Lower lobe of right lung (tissue), 2 donors: ENCODE measurements at regions not wholly inside any gene's neighbourhood (a gene's known extent, or its start where the extent isn't known, plus 50 kb on each side); places are given as distances from the start of the nearest gene placed in this dataset.

Experiments used
- ATAC-seq, 2 donors: fragments of 200-7000 bp; cut with Tn5 transposase; one replicate each; pipeline ENCODE4 v1.9.1; 2020 to 2022; ENCODE audit warnings: mild to moderate bottlenecking in 2 of 2, moderate library complexity in 2 of 2
- DNase-seq: peaks from one replicate; pipeline ENCODE4 v3.0.0-alpha.2; 2020
- H3K27ac ChIP-seq: fragments of 200-600 bp; one replicate; pipeline ENCODE4 v1.8.0; 2022
- H3K27me3 ChIP-seq: fragments of 200-600 bp; one replicate; pipeline ENCODE4 v1.8.0; 2022; ENCODE audit warnings: low read depth
- H3K36me3 ChIP-seq: fragments of 200-600 bp; one replicate; pipeline ENCODE4 v1.8.0; 2022; ENCODE audit warnings: mild to moderate bottlenecking
- H3K4me1 ChIP-seq: fragments of 200-600 bp; one replicate; pipeline ENCODE4 v1.8.0; 2022
- H3K4me3 ChIP-seq: fragments of 200-600 bp; one replicate; pipeline ENCODE4 v1.8.0; 2022; ENCODE audit warnings: mild to moderate bottlenecking
- H3K9me3 ChIP-seq: fragments of 200-600 bp; one replicate; pipeline ENCODE4 v1.8.0; 2022
- CTCF ChIP-seq: fragments of 200-600 bp; IDR thresholded peaks from one replicate; pipeline ENCODE4 v1.8.0; 2022; ENCODE audit warnings: antibody characterized with exemption, mild to moderate bottlenecking
- intact Hi-C: fragments of 100-400 bp; cut with DNase I; formaldehyde crosslinking; loops from one replicate; pipeline ENCODE4 v1.11.0; 2022
- donor health status: DM: no; HTN: yes; CAD: no; lungs with severe emphysema.

GRCh38 chr10:61073391-61073790 is 129.4 kb upstream of the RHOBTB1 start:
- no peak overlapping the region for H3K4me3 ChIP-seq
- H3K27me3 ChIP-seq = no peaks in the 10 kb centered on the region
- TF ChIP-seq CTCF = no peak
- DNase-seq (no peak), ATAC-seq (no peak)
- H3K4me1 ChIP-seq = no peaks in the 10 kb centered on the region
- no peaks in the 10 kb centered on the region for H3K9me3 ChIP-seq
- no peak overlapping the region for H3K27ac ChIP-seq
- H3K36me3 ChIP-seq = no peaks in the 10 kb centered on the region
- intact Hi-C loops = no loop called here

GRCh38 chr10:61071580-61071979 is 127.6 kb upstream of the RHOBTB1 start:
- no peak for ATAC-seq
- intact Hi-C loops = no loop called here
- H3K36me3 ChIP-seq = no peaks in the 10 kb centered on the region
- no peak overlapping the region for H3K27ac ChIP-seq
- TF ChIP-seq CTCF = no peak
- no peaks in the 10 kb centered on the region for H3K9me3 ChIP-seq
- H3K27me3 ChIP-seq = no peaks in the 10 kb centered on the region
- H3K4me1 ChIP-seq = no peaks in the 10 kb centered on the region
- no peak for DNase-seq
- no peak overlapping the region for H3K4me3 ChIP-seq

GRCh38 chr10:61068471-61068870 is 124.5 kb upstream of the RHOBTB1 start:
- Histone ChIP-seq H3K27me3 (no peaks in the 10 kb centered on the region), H3K27ac (no peak overlapping the region), H3K4me3 (no peak overlapping the region), H3K9me3 (no peaks in the 10 kb centered on the region), H3K36me3 (no peaks in the 10 kb centered on the region), H3K4me1 (no peaks in the 10 kb centered on the region)
- TF ChIP-seq CTCF = no peak
- intact Hi-C loops = no loop called here
- no peak for ATAC-seq
- no peak for DNase-seq

- ATAC-seq = no peak
- H3K4me1 ChIP-seq = no peaks in the 10 kb centered on the region
Observed at GRCh38 chr10:61067671-61068336, 123.8 kb upstream of the RHOBTB1 start.

GRCh38 chr10:61066661-61067344 is 122.8 kb upstream of the RHOBTB1 start:
- H3K27ac ChIP-seq = no peak overlapping the region
- intact Hi-C loops = no loop called here
- H3K4me1 ChIP-seq = no peaks in the 10 kb centered on the region
- TF ChIP-seq CTCF = no peak
- H3K27me3 ChIP-seq = no peaks in the 10 kb centered on the region
- no peak overlapping the region for H3K4me3 ChIP-seq
- H3K9me3 ChIP-seq = no peaks in the 10 kb centered on the region
- ATAC-seq (no peak), DNase-seq (no peak)
- no peaks in the 10 kb centered on the region for H3K36me3 ChIP-seq

More at GRCh38 chr10:61067671-61068336, 123.8 kb upstream of the RHOBTB1 start:
- no peaks in the 10 kb centered on the region for H3K9me3 ChIP-seq
- H3K27me3 ChIP-seq = no peaks in the 10 kb centered on the region
- H3K27ac ChIP-seq = no peak overlapping the region
- H3K4me3 ChIP-seq = no peak overlapping the region
- DNase-seq = no peak
- intact Hi-C loops = no loop called here
- H3K36me3 ChIP-seq = no peaks in the 10 kb centered on the region
- no peak for TF ChIP-seq CTCF
